ENCODE measurements at regions not wholly inside any gene's neighbourhood (a gene's known extent, or its start where the extent isn't known, plus 50 kb on each side); places are given as distances from the start of the nearest gene placed in this dataset.
A peak's percentile ranks its signal among the peaks of the same experiment; 100 is the strongest.

DNA sequence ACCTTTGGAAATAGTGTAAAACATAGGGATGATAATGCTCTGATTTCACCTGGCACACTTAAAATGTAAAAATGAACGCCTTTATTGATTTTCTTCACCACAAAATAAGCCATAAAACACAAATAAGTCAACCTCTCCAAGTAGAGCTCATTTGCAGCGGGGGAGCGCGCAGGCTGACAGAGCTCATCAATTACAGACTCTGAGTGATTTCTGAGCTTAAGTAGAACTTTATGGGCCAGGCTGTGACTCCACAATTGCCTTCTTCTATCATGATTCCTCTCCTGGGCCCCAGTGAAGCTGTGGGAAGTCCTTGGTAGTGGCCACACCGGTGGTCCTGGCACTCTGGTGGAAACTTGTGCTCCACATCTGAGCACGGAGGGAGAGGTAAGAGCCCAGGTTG, 789.0 kb upstream of the RAB6C start:
- Histone ChIP-seq H3K4me3 (no peak overlapping the region), H3K27me3 (replicated peaks; ENCODE audit: insufficient read depth) (no peaks in the 10 kb centered on the region), H3K9me3 (no peaks in the 10 kb centered on the region), H3K36me3 (no peaks in the 10 kb centered on the region), H3K4me1 (replicated peaks) (no peaks in the 10 kb centered on the region), H3K27ac (no peak overlapping the region)
- intact Hi-C loops (cut with DNase I), result no loop called here
- TF ChIP-seq, protein P1, sequence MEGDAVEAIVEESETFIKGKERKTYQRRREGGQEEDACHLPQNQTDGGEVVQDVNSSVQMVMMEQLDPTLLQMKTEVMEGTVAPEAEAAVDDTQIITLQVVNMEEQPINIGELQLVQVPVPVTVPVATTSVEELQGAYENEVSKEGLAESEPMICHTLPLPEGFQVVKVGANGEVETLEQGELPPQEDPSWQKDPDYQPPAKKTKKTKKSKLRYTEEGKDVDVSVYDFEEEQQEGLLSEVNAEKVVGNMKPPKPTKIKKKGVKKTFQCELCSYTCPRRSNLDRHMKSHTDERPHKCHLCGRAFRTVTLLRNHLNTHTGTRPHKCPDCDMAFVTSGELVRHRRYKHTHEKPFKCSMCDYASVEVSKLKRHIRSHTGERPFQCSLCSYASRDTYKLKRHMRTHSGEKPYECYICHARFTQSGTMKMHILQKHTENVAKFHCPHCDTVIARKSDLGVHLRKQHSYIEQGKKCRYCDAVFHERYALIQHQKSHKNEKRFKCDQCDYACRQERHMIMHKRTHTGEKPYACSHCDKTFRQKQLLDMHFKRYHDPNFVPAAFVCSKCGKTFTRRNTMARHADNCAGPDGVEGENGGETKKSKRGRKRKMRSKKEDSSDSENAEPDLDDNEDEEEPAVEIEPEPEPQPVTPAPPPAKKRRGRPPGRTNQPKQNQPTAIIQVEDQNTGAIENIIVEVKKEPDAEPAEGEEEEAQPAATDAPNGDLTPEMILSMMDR (IDR thresholded peaks at IDR 0.05), result no peak
- no peak for TF ChIP-seq POLR2A (IDR thresholded peaks at IDR 0.05)
- TF ChIP-seq POLR2AphosphoS5 (IDR thresholded peaks at IDR 0.05), result no peak
- DNase-seq (ENCODE audit: low spot score), result no peak
- WGBS, result 85% methylated on average over 6 of the region's 6 CpGs

DNA sequence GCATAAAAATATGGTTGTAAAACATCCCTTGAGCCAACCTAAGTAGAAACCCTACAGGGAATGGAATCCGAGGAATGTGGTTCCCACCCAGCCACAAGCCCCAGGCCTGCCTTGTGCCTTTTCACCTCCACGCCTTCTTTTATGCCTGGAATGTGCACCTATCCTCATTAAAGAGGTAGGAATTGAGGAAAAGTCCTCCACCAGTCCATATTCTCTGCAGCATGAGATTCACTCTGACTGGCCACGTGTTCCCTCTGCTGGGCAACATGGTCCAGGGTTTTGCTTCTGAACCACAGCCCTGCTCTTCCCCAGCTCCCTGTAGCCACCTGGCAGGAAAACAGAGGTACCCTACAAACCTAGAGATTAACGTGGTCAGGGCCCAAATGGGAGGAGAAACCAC, 787.9 kb upstream of the RAB6C start:
- WGBS, result 52% methylated on average over 4 of the region's 4 CpGs
- Histone ChIP-seq H3K9me3 (no peaks in the 10 kb centered on the region), H3K4me1 (replicated peaks) (no peaks in the 10 kb centered on the region), H3K36me3 (no peaks in the 10 kb centered on the region), H3K4me3 (no peak overlapping the region), H3K27ac (no peak overlapping the region), H3K27me3 (replicated peaks; ENCODE audit: insufficient read depth) (no peaks in the 10 kb centered on the region)
- TF ChIP-seq, protein P1 (IDR thresholded peaks at IDR 0.05), result peak in 1 of 4 experiments; percentile 11
- TF ChIP-seq POLR2A (IDR thresholded peaks at IDR 0.05), result no peak
- no peak for TF ChIP-seq POLR2AphosphoS5 (IDR thresholded peaks at IDR 0.05)
- DNase-seq (ENCODE audit: low spot score), result no peak
- intact Hi-C loops (cut with DNase I), result no loop called here

GRCh38 chr2:129192117-129192516, 787.3 kb upstream of the RAB6C start:
- TF ChIP-seq, protein P1 (IDR thresholded peaks at IDR 0.05), result no peak
- TF ChIP-seq POLR2AphosphoS5 (IDR thresholded peaks at IDR 0.05) (no peak), POLR2A (IDR thresholded peaks at IDR 0.05) (no peak)
- 97% methylated on average over 5 of the region's 5 CpGs for WGBS
- H3K27ac ChIP-seq, result no peak overlapping the region

DNA sequence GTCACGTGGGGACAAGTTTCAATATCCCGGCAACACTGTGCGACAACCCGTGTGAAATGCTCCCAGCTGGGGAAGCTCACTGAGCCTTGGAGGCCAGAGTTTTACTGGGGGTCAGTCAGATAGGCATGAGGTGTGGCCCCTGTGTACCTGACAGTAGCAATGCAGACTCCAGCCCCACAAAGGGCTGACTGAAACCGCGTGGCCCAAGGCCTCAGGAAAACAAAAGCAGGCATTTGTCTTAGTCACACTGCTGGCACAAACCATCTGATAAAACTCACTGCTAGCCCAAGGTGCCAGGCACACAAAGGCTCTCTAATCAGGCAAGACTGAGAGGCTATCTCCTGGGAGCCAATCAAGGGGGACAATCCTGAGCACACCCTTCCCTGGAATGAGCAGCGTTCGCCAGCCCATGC, 786.6 kb upstream of the RAB6C start:
- no peaks in the 10 kb centered on the region for H3K4me1 ChIP-seq (replicated peaks)
- no peaks in the 10 kb centered on the region for H3K36me3 ChIP-seq
- no peaks in the 10 kb centered on the region for H3K9me3 ChIP-seq
- H3K4me3 ChIP-seq, result no peak overlapping the region
- DNase-seq (ENCODE audit: low spot score), result no peak
- 64% methylated on average over 8 of the region's 8 CpGs for WGBS
- no peaks in the 10 kb centered on the region for H3K27me3 ChIP-seq (replicated peaks; ENCODE audit: insufficient read depth)
- intact Hi-C loops (cut with DNase I), result no loop called here
- H3K27ac ChIP-seq, result no peak overlapping the region
- TF ChIP-seq POLR2A (IDR thresholded peaks at IDR 0.05), result no peak
- no peak for TF ChIP-seq POLR2AphosphoS5 (IDR thresholded peaks at IDR 0.05)
- TF ChIP-seq, protein P1 (IDR thresholded peaks at IDR 0.05), result no peak

More at GRCh38 chr2:129192117-129192516, 787.3 kb upstream of the RAB6C start:
- DNase-seq (ENCODE audit: low spot score), result no peak
- Histone ChIP-seq H3K27me3 (replicated peaks; ENCODE audit: insufficient read depth) (no peaks in the 10 kb centered on the region), H3K4me1 (replicated peaks) (no peaks in the 10 kb centered on the region), H3K9me3 (no peaks in the 10 kb centered on the region), H3K36me3 (no peaks in the 10 kb centered on the region), H3K4me3 (no peak overlapping the region)
- intact Hi-C loops (cut with DNase I), result no loop called here

DNA sequence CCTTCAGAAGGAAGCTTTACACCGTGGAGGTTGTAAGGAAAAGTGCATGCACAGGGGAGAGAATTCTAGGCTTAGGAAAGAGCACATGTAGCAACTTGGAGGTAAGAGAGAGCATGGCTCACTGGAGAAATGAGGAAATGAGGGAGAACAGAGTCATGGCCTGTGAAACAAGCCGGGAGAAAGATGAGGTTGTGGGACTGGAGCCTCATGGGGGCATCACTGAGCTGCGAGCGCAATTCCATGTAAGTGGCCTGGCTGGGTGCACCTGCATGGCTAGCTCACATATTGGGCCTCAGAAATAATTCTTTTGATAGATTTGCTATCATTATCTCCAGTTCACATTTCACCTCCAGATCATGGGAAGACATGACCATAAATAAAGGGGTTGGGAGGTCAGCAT, 785.5 kb upstream of the RAB6C start:
- WGBS, result 83% methylated on average over 4 of the region's 4 CpGs
- TF ChIP-seq, protein P1 (IDR thresholded peaks at IDR 0.05), result no peak
- Histone ChIP-seq H3K4me3 (no peak overlapping the region), H3K4me1 (replicated peaks) (no peaks in the 10 kb centered on the region), H3K27ac (no peak overlapping the region), H3K36me3 (no peaks in the 10 kb centered on the region), H3K9me3 (no peaks in the 10 kb centered on the region), H3K27me3 (replicated peaks; ENCODE audit: insufficient read depth) (no peaks in the 10 kb centered on the region)
- intact Hi-C loops (cut with DNase I), result no loop called here
- no peak for DNase-seq (ENCODE audit: low spot score)

All from prostate gland (tissue), 2 donors.